Fibroblast of skin of left biceps (primary cell): ENCODE measurements at regions not wholly inside any gene's neighbourhood (a gene's known extent, or its start where the extent isn't known, plus 50 kb on each side); places are given as distances from the start of the nearest gene placed in this dataset.

Source experiments
- DNase-seq, 2 experiments: peaks; one replicate each; pipeline ENCODE4 v3.0.0-alpha.2; 2013; ENCODE audit warnings: low read depth in 2 of 2

DNA sequence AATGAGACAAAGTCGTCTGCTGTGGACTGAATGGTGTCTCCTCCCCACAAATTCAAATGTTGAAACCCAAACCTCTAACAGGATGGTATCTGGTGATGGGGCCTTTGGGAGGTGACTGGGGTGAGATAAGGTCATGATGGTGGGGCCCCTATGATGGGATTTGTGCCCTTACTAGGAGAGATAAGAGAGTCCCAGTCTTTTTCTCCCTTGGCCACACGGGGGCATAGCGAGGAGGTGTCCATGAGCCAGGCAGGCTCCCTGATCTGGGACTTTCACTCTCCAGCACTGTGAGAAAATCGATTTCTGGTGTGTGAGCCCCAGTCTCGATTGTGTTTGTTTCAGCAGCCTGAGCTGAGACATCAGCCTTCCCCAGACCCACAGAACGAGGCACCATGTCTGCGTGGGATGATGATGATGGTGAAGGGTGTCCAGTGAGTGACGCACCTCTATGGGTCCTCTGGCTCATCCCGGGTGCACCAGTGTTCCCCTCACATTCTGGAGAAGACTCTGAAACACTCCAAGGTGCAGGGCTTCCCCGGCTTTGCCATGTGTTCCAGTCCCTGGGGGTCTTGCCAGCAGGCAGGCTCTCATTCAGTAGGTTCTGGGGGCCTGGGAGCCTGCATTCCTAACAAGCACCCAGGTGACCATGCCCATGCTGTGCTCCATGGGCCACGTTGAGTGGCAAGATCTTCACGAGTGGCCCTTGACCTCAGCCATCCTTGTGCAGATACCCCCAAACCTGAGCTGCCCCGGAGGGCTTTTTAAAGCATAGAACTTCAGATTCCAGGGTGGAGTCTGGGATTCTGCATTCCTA is 363.0 kb downstream of the CTTN start:
- no peak for DNase-seq

DNA sequence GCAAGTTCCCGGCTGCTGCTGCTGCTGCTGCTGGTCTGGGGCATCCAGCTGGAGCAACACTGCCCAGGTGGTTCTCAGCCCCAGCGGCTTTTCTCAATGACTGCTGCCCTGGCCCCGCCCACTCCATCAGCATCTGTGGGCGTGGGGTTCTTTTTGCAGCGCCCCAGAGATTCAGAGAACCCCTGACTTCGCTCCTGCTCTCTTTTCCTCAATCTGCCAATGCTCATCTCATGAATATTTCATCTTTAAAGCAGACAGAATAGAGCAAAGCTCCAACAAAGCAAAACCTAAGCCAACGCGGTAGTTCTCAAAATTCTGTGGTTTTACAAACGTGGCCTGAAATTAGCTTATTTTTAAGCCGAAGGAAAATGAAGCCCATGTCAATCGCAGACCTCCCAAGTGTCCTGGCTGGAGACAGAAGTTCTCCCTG is 363.6 kb downstream of the CTTN start:
- DNase-seq, result no peak

DNA sequence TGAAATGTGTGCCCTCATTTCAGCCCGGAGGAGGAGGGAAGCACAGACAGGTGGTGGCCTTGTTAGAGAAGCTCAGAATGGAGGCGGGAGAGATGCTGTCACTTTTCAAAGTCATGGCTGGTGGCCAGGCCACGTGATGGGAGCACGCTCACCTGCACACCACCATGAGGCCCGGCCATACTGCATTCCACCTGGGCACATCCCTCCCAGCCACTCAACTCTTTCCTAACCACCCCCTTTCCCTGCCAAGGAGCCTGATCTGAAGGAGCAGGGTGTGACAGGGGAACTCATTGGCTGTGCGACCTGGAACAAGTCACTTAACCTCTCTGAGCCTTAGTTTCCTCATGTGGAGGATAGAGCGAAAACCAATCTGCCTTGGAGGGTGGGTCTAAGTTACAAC is 364.5 kb downstream of the CTTN start:
- no peak for DNase-seq

DNA sequence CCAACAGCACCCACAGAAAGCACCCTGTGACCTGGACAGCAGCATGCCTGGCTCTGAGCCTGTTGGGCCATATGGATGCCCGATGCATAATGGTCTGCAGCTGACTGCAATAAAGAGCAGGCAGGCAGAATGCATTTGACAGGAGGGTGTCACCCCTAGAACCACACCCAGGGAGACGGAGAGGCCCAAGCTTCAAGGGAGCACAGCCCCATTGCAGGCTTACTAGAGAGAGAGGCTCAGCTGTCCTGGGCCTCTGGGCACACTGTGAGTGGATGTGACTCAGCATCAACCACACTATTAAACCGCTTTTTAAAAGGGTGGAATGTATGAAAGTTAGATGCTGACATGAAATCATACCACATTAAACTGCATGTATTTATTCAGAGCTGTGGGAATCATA is 365.3 kb downstream of the CTTN start:
- DNase-seq, result no peak

DNA sequence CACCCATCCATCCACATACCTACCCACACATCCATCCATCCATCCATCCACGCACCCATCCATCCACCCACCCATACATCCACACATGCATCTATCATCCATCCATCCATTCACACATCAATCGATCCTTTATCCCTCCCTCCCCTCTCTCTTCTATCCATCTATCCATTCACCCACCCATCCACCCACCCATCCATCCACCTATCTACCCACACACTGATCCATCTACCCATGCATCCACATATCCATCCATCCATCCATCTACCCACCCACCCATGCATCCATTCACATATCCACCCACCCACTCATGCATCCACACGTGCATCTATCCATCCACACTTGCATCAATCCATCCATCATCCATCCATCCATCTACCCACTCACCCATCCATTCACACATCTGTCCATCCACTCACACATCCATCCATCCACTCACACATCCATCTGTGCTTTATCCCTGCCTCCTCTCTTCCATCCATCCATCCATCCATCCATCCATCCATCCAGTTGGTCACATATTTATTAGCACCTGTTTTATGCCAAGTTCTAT is 366.1 kb downstream of the CTTN start:
- DNase-seq, result no peak

DNA sequence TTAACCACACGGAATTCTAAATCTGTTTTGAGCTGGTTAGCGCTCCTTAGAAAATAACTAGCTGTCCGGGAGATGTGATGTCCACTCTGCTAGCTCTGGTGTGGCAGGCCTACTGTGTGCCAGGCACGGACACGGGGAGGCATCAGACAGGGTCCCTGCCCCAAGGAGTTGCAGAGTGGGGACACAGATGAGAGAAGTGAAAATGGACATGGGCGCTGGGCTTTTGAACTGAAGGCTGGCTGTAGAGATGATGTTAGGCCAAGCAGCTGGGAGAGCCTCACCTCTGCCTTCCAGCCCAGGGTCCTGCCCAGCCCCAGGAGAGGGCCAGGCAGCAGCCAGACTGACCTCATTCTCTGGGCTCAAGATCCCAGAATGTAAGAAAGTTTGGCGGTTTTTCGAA is 368.6 kb downstream of the CTTN start:
- DNase-seq, result no peak

DNA sequence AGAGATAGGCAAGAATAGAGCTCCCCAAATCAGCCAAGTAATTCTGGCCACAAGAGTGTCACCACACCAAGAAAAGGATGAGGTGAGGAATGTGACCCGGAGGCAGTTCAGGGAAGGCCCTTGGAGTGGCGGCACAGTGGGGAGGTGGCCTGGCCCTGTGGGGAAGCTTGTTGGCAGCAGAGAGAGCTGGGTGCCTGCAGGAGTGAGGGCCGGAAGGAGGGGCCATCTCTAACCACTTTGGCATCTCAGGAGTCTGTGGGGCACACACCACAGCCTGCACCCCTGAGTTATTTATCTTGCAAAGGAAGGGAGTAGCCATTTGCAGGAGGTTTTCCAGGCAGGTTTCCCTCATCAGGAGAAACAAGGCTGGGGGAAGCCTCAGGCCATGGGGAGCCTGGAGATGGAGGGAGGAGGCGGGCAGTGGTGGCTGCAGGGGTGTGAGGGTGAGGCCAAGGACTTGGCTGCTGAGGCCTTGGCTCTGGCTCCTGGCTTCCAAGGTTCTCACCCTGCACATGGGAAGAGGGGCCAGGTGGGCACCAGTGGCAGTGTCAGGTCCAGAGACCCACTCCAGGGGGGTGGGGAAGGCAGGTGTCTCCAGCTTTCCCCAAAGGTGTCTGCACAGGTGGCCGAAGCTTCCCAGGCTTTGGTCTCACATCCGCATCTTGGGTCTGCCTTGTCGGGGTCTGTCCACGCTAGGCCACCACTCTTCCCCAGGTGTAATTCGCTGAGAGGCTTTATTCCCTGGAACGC is 370.2 kb downstream of the CTTN start:
- DNase-seq, result no peak

DNA sequence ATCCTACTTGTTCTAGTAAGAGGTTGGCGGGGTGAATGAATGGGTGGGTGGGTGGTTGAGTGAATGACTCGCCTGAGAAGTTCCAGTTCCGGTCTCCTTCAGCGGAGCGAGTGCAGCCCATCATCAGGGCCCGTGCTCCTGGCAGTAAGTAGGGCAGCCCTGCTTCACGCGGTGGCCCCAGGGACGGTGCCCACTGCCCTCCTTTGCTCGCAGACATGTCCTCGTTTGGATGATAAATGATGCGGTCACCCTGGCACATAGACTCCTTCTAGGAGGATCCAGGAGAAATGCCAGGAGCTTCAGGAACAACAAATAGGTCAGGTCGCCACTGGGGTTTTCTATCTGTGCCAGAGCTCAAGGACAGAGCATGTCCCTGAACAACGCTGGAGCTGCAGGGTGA is 370.8 kb downstream of the CTTN start:
- no peak for DNase-seq

DNA sequence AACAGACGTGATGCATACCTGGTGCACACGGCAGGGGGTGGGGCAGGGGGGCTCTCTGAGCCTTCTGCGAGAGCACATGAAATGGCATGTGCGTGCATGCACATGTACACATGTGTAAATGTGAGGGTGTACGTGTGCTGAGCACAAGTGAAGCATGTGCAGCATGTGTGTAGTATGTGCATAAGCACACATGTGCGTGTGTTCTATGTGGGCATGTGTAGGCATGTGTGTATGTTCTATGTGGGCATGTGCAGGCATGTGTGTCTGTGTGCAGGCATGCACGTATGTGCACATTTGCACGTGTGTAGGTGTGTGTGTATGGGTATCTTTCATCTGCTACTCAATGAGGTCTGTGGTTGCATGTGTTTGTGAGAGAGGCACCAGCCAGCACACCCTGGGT is 371.2 kb downstream of the CTTN start:
- no peak for DNase-seq

DNA sequence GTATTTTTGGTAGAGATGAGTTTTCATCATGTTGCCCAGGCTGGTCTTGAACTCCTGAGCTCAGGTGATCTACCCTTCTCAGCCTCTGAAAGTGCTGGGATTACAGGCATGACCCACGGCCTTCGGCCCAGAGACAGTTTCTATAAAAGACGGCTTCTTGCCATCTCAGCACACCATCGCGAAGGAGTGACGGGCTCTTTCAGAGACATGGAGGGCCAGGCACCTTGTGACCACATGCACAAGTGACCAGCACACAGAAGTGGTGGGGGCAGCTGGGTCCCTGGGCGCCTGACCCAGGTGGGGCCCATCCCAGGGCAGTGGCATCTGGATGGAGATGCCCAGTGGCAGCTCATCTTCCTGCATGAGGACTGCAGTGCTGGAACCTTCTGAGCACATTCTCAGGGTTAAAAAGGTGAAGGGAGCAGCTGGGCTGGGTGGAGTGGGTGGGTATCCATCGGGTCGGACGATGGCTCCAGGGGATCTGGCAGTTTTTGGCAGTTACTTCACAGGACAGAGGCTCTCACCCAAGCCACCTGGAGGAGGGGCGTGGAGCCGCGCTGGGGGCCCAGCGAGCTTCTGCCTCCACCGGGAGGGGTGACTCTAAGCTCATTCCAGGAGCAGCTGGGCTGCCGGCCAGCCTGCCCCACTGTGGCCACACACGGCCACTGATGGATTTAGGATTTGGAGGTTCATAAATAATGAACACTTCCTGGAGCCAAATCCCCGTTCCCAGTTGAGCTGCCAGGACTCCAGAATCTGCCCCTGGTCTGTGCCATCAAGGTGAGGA is 373.0 kb downstream of the CTTN start:
- DNase-seq, result no peak

DNA sequence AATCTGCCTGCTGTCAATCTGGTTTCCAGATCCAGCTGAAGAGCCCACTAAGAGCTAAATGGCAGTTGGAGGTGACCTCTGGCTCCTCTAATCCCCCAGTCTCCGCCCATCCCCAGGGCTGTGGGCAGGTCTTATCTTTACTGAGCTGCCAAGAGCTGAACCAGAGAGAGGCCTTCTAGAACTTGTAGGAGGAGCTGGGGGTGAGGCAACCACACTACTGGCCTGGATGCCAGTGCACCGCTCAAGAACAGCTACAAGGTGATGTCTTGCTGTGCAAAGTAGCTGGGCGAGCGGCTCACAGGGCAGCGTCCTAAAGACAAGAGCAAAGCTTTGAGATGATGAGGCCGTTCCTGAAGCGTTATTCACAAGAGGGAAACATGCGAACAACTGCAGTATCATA is 374.6 kb downstream of the CTTN start:
- DNase-seq, result no peak

DNA sequence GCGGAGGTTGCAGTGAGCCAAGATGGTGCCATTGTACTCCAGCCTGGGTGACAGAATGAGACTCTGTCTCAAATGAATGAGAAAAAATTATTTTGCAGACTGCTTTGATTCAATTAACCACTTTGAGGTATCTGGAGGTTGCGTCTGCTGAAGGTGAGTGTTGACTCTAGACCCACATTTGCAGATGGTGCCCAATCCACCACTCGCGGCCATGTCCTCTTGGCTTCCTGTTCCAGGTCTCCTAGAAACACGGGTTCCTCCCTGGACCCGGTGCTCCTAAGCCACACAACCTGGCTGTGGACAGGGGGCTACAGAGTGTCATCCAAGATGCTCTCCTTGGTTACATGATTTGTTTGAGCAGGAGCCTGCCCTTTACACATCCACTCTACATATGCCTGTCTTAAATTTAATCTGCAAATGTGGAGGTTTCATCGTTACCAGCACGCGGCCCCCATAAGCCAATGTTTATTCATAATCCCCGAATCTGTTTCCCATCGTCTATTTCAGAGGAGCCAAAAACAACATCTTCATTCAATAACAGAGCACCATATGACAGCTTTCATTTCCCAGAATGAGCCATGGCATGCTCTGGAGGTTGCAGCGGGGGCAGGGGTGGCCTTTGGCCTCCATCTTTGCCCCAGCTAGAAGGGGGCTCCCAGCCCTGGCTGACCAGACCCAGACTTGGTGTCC is 377.2 kb downstream of the CTTN start:
- no peak for DNase-seq

DNA sequence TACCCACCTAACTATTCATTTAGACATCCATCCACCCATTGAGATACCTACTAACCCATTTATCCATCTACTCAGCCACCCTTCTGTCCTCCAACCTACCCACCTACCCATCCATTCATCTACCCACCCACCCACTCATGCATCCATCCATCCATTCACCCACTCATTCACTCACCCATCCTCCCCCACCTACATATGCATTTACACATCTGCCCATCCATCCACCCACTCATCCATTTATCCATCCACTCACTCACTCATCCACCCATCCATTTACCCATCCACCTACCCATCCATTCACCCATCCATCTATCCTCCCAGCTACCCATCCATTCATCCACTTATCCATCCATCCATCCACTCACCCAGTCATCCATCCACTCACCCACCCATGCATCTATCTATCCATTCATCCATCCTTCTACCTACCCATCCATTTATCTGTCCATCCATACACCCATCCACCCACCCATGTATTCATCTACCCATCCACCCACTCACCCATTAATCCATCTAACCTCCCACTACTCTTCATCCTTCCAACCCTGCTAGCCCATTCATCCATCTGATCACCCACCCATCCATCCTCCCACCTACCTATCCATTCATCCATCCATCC is 378.7 kb downstream of the CTTN start:
- no peak for DNase-seq

DNA sequence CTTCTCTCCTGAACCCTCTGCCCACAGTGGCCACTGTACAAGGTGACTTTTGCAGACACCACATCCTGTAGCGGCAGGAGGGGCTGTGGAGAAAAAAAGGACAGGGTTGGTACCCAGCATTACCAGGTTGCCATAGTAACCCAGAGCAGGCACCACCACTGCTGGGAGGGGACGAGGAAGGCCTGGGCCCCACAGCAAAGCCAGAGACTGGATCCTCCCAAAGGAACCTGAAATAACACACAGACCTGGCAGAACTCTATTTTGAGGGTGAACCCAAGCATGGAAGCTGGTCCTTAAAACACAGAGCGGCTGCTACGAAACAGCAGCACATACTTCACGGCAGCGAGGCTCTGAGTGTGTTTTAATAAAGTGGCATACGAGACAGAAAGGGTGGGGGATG is 380.6 kb downstream of the CTTN start:
- DNase-seq, result no peak

DNA sequence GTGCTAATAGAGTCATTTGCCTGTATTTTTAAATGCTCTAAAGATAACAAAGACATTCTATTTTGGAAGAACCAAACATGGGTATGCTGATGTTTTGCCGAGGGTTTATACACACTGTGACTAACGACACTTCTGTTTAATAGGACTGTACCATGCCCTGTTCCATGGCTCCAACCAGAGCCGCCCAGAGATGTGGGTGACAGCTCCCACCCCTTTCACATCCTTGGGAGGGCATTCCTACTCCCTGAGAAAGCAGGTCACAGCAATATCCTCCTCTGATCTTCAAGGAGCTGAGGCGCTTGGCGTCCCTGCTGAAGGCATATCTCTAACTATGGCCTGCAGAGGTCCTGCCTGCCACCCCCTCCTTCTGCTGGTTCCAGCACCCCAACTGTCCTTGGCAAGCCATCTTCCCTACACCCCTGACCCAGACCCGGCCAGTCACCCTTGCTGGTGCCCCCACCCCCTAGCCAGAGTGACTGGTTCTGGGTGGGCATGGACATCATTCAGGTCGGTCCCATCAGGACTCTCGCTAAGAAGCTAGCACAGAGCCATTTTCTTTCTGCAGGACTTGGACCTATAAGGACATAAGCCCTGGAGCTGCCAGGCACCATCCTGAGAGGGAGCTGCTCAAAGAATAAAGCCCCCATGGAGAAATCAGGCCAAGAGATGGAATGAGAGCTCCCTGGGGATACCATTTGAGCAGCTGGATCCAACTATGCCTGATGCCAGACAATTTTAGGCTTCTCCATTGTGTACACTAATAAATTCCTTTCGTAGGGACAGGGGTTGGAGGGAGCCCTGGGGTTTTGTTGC is 381.3 kb downstream of the CTTN start:
- DNase-seq, result no peak

DNA sequence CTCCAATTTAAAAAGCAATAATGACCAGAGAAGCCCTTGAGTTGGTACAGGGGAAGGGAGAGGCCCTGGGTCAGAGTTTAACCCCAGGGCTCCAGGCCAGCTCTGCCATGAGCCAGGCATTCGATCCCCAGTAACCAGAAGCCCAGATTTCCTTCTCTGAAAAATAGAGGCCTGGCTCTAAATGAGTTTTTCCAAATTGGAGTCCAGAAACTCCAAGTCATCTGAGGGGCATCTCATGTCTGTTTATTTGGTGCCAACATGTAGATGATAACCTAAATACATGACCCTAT is 381.9 kb downstream of the CTTN start:
- DNase-seq, result no peak

DNA sequence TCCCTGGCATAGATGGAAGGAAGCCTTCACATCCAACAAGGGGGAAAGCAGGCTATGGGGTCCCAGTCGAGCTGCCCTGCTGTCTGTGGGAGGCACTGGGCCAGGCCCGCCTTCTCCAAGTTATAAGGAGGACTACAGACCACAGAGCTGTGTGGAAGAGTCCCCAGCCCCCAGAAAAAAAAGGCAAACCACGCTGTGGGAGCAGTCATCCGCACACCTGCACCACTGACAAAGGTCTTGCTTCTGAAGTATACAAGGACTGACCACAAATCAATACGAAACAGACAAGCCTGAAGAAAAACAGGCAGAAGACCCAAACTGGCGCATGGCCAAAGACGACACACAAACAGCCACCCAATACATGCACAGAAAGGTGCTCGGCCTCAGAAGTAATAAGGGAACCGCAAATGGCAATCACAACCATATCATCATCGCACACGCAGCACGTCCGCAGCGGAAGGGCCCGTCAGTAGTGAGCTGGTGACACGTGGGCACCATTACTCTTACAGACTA is 384.1 kb downstream of the CTTN start:
- no peak for DNase-seq

DNA sequence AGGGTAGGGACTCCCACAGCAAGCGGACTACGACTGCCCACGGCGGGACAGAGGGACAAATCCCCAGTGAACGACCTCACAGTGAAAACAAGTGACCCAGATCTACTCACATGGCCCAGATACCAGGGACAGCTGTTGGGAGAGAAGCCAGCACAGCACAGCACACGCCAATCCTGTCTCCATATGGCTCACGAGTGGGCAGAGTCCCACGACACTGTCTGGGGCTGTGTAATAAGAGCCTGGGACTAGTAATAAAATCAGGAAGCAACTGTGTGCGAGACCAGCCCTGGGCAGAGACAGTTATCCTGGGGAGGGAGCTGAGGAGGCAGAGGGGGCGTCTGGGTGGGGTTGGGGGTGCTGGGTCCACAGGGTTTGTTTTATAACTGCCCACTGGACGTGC is 385.0 kb downstream of the CTTN start:
- no peak for DNase-seq

DNA sequence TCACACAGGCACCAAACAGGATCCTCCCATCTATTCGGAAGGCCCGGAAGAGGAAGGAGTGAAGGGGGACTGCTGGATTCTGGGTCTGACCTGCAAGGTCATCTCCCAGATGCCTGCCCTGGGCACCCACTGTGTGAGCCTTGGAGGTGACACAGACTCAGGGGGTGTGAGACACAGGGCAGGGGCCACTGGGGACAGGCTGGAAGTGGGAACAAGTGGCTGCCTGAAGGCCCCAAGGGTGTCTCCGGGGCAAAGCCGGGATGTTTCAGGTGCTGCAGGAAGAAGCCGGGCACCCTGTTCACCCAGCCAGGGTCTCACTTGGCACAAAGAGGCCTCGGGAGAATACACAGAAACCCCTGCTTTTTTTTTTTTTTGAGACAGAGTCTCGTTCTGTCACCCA is 385.5 kb downstream of the CTTN start:
- no peak for DNase-seq

DNA sequence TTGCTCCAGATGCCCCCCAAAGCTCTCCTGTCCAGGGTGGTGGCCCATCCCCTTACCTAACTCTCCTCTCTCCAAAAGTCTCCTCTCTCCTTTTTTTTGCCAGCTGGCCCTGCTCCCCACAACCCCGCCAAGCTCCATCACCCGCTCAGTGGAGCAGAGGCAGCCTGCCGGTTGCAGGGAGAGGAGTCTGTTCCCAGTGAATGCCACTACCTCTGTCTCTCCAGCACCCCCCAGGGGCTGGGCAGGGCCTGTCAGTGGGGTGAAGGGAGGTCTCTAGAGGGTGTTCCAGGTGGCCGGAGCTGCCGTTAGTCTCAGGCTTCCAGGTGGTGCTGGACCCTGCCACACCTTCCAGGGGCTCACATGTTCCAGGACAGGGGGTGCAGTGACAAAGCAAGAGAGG is 387.0 kb downstream of the CTTN start:
- DNase-seq, result no peak
